Heart left ventricle (tissue), 13 donors: ENCODE measurements at regions not wholly inside any gene's neighbourhood (a gene's known extent, or its start where the extent isn't known, plus 50 kb on each side); places are given as distances from the start of the nearest gene placed in this dataset.

Source experiments
- CTCF ChIP-seq, 12 donors: fragments of 200-600 bp; sonication (generic) in 4 of 12; IDR thresholded peaks; one replicate each; pipeline versions ENCODE4 v1.5.0 to v1.8.0; 2018 to 2022; ENCODE audit warnings: antibody characterized with exemption in 12 of 12, mild to moderate bottlenecking in 5 of 12
- POLR2A ChIP-seq, 2 donors: fragments of 450-650 bp; IDR thresholded peaks; one replicate each; pipeline ENCODE4 v1.6.1; 2017; ENCODE audit warnings: antibody characterized with exemption in 2 of 2, mild to moderate bottlenecking in 2 of 2, moderate library complexity in 2 of 2
- donor health status: ischemic (EF 13 %, LVEDD 7.1; RV severe dilation, severe dysfunction).
- donor health status: DM: no; HTN: yes; CAD: no.
- donor health status: DM: no; HTN: no; CAD: no.
- donor health status: ischemic (EF 25% LVEDD 6.9; RV normal size, moderate dysfunction).
- donor health status: ischemic (EF 25% LVEDD 5.7; RV mildly dilated, moderate dysfunction).
- donor health status: ischemic (EF 35%, LVEDD 5.7; RV mildly dilated, moderate dysfunction).
- donor health status: nonischemic (EF 11% LVEDD 7.7; RV severe dilation, severe dysfunction).
- donor health status: DM: yes; HTN: yes; CAD: no.
- donor health status: PGD.
- donor health status: ischemic (EF 29% LVEDD 5.4; RV normal size, mild dysfunction).
- donor health status: nonischemic (EF 23%, LVEDD 6.1; RV moderate dilation, normal function).

- TF ChIP-seq CTCF (IDR thresholded peaks at IDR 0.05) = no peak
- no peak for TF ChIP-seq POLR2A (IDR thresholded peaks at IDR 0.05)
Measured at GRCh38 chr20:50370036-50370566, 140.1 kb upstream of the PTPN1 start.
